MCF 10A (cell line): ENCODE measurements at regions not wholly inside any gene's neighbourhood (a gene's known extent, or its start where the extent isn't known, plus 50 kb on each side); places are given as distances from the start of the nearest gene placed in this dataset.

Experiments
- BruUV-seq: library from RNA; stranded (reverse); fragments of 400-500 nt; replicated peaks from 2 replicates; lab custom pipeline; 2021; lab: Mats Ljungman, UMichigan
- CTCF ChIA-PET: fragments of 300-600 bp; sonication (Branson Sonifier 250); formaldehyde crosslinking; extraction: SDS; loops from one replicate; lab custom pipeline; 2021; ENCODE audit warnings: antibody characterized with exemption, inconsistent platforms; lab: Yijun Ruan, JAX
- POLR2A ChIA-PET: fragments of 300-600, 350-650 bp; sonication (Branson Sonifier 250); formaldehyde crosslinking; extraction: SDS; loops from one replicate; lab custom pipeline; 2020; ENCODE audit warnings: antibody characterized with exemption, inconsistent platforms; lab: Yijun Ruan, JAX
- DNase-seq: peaks from one replicate; pipeline ENCODE4 v3.0.0-alpha.2; 2018; ENCODE audit not compliant: unreplicated experiment
- H3K27ac Mint-ChIP-seq: one replicate; pipeline ENCODE4 v1.8.0; 2022; ENCODE audit warnings: mild to moderate bottlenecking, low read depth, mixed read lengths; ENCODE audit not compliant: unreplicated experiment
- H3K27me3 Mint-ChIP-seq: one replicate; pipeline ENCODE4 v1.8.0; 2022; ENCODE audit warnings: mixed read lengths; ENCODE audit not compliant: insufficient read depth, unreplicated experiment
- H3K36me3 Mint-ChIP-seq: one replicate; pipeline ENCODE4 v1.8.0; 2022; ENCODE audit warnings: mild to moderate bottlenecking, moderate library complexity, mixed read lengths; ENCODE audit not compliant: insufficient read depth, unreplicated experiment
- H3K4me1 Mint-ChIP-seq: one replicate; pipeline ENCODE4 v1.8.0; 2022; ENCODE audit warnings: mixed read lengths; ENCODE audit not compliant: insufficient read depth, unreplicated experiment
- H3K4me3 Mint-ChIP-seq: one replicate; pipeline ENCODE4 v1.8.0; 2022; ENCODE audit warnings: mild to moderate bottlenecking, moderate library complexity, mixed read lengths; ENCODE audit not compliant: unreplicated experiment
- H3K9me3 Mint-ChIP-seq: one replicate; pipeline ENCODE4 v1.8.0; 2022; ENCODE audit warnings: mixed read lengths; ENCODE audit not compliant: unreplicated experiment
- intact Hi-C: fragments of 100-400 bp; cut with micrococcal nuclease; formaldehyde crosslinking; loops from 2 replicates; pipeline ENCODE4 v1.14.1; 2022
- TF ChIP-seq, protein P1 (sequence below): fragments of 200-600 bp; IDR thresholded peaks from one replicate; pipeline ENCODE4 v1.8.0; 2022; ENCODE audit warnings: antibody characterized with exemption, mild to moderate bottlenecking; ENCODE audit not compliant: unreplicated experiment

DNA sequence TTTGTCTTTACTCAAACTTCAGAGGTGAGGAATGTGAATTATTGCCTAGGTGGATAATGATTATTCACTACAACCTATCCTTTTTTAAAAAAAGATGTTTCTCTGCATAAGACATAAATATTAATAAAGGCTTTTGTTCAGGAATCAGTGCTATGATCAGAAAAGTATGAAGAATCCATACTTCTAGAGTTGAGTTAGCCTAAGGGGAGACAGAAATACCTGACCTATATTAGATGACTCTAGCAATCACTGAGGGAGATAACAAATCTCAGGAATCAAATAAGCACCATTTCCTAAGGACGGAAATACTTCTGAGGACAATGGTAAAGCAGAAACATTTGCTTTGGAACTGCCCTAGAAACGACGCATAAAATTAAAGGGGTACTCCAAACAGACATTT lies 763.8 kb downstream of the GBE1 start:
- TF ChIP-seq, protein P1, sequence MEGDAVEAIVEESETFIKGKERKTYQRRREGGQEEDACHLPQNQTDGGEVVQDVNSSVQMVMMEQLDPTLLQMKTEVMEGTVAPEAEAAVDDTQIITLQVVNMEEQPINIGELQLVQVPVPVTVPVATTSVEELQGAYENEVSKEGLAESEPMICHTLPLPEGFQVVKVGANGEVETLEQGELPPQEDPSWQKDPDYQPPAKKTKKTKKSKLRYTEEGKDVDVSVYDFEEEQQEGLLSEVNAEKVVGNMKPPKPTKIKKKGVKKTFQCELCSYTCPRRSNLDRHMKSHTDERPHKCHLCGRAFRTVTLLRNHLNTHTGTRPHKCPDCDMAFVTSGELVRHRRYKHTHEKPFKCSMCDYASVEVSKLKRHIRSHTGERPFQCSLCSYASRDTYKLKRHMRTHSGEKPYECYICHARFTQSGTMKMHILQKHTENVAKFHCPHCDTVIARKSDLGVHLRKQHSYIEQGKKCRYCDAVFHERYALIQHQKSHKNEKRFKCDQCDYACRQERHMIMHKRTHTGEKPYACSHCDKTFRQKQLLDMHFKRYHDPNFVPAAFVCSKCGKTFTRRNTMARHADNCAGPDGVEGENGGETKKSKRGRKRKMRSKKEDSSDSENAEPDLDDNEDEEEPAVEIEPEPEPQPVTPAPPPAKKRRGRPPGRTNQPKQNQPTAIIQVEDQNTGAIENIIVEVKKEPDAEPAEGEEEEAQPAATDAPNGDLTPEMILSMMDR = no peak
- H3K4me1 Mint-ChIP-seq = no peaks in the 10 kb centered on the region
- no TSS peak for BruUV-seq
- H3K27me3 Mint-ChIP-seq = peaks cover 22% of the 10 kb centered on the region
- H3K4me3 Mint-ChIP-seq = no peak overlapping the region
- intact Hi-C loops = no loop called here
- ChIA-PET CTCF (no interaction called here), POLR2A (no interaction called here)
- no peaks in the 10 kb centered on the region for H3K36me3 Mint-ChIP-seq
- H3K9me3 Mint-ChIP-seq = no peaks in the 10 kb centered on the region
- H3K27ac Mint-ChIP-seq = no peak overlapping the region
- no peak for DNase-seq

DNA sequence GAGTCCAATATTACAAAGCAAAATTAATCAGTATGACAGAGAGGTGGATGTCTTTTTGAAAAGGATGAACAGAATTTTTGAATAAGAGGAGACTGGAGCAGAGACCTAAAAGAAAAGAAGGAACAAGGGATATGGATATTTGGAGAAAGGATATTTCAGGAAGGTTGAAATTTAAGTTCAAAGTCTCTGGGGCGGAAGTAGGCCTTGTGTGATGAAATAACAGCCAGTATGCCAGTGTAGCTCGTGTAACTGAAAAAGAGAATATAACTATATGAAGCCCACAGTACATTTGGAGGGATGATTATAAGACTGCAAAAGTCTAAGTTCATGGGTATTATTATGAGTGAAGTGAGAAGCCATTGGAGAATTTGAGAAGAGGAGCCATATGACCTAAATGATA lies 766.7 kb downstream of the GBE1 start:
- no peaks in the 10 kb centered on the region for H3K4me1 Mint-ChIP-seq
- CTCF ChIA-PET = no interaction called here
- BruUV-seq = no TSS peak
- TF ChIP-seq, protein P1 = no peak
- H3K4me3 Mint-ChIP-seq = no peak overlapping the region
- H3K27me3 Mint-ChIP-seq = peaks cover 10% of the 10 kb centered on the region
- H3K9me3 Mint-ChIP-seq = no peaks in the 10 kb centered on the region
- intact Hi-C loops = no loop called here
- H3K36me3 Mint-ChIP-seq = no peaks in the 10 kb centered on the region
- no peak for DNase-seq
- POLR2A ChIA-PET = no interaction called here
- no peak overlapping the region for H3K27ac Mint-ChIP-seq

DNA sequence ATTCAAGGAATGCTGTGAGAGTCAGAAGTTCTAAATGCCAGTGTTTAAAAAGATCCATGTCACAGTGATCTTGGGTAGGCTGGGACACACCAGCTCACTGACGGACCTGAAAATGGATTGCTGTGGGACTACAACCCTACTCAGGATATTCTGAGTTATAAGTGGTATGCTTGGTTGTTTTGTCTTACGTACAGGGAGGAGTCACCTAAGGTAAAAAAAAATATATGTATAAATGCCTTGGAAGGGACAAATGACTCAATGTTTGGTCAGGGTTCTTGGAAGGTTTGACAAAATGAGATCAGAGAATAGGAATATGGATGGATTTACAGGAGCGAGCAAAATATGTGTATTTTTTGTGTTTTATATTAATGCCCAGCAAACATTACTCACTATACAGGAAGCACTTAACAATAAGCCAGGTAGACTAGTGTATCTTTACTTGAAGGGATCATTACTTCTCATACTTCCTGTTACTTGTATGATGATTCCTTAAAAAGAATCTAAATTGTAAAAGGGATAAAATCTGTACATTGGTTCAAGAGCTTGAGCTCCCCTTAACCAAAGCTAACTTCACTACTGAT lies 767.3 kb downstream of the GBE1 start:
- Mint-ChIP-seq H3K27me3 (peaks cover 5% of the 10 kb centered on the region), H3K4me1 (no peaks in the 10 kb centered on the region), H3K36me3 (no peaks in the 10 kb centered on the region), H3K9me3 (no peaks in the 10 kb centered on the region), H3K27ac (no peak overlapping the region), H3K4me3 (no peak overlapping the region)
- no TSS peak for BruUV-seq
- intact Hi-C loops = no loop called here
- TF ChIP-seq, protein P1 = no peak
- ChIA-PET POLR2A (no interaction called here), CTCF (no interaction called here)
- no peak for DNase-seq

DNA sequence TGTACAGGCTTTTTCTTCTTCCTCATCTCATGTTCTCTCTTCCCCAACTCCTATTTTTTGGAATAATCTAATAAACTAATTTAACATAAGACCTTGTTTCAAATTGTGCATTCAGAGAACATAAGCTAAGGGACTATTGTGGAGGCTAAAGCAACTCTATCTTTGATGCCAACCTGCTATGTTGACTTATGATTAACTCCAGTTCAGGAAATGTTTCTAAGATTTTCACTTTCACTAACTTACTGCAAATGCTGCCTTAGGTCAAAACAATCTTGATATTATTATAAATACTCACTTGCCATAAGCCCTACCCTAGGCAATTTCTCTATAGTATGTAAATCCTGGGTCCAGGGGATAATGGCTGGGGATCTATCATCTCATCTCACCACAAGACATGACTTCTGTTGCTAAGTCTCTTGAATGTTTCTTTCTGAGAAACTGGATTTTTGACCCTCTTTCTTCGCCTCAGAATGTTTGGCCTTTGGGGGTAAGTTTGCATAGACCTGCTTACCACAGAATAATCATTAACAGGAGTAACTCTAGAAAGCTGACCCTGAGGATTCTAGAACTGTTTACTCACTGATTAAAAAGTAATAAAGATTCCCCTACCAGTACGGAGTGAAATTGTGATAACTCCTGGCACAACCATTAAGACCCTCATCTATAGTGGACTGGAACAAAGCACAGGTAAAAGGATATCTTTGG lies 768.1 kb downstream of the GBE1 start:
- Mint-ChIP-seq H3K36me3 (no peaks in the 10 kb centered on the region), H3K4me3 (no peak overlapping the region), H3K9me3 (no peaks in the 10 kb centered on the region), H3K27me3 (no peaks in the 10 kb centered on the region), H3K27ac (no peak overlapping the region), H3K4me1 (no peaks in the 10 kb centered on the region)
- no TSS peak for BruUV-seq
- TF ChIP-seq, protein P1 = no peak
- ChIA-PET POLR2A (no interaction called here), CTCF (no interaction called here)
- intact Hi-C loops = no loop called here
- no peak for DNase-seq
